ENCODE measurements at regions not wholly inside any gene's neighbourhood (a gene's known extent, or its start where the extent isn't known, plus 50 kb on each side); places are given as distances from the start of the nearest gene placed in this dataset.

DNA sequence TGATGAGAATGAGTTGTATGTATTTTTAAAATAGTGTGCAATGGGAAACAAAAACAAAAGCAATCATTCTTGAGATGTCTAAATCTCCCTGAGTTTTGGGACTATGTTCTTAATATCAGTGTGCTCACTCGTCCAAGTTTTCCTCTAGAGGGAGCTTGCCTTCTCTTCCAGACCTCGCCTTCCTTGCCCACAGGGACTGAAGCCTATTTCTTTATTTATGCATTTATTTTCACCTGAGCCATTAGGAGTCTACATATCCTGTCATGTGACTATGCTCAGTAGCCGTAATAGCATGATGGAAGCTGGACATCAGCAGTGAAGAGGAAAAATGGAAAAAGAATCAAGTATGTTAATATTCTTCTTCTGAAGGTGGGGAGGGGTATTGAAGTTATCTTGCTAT, 131.2 kb downstream of the SH3BGRL2 start:
- TF ChIP-seq, protein P1, sequence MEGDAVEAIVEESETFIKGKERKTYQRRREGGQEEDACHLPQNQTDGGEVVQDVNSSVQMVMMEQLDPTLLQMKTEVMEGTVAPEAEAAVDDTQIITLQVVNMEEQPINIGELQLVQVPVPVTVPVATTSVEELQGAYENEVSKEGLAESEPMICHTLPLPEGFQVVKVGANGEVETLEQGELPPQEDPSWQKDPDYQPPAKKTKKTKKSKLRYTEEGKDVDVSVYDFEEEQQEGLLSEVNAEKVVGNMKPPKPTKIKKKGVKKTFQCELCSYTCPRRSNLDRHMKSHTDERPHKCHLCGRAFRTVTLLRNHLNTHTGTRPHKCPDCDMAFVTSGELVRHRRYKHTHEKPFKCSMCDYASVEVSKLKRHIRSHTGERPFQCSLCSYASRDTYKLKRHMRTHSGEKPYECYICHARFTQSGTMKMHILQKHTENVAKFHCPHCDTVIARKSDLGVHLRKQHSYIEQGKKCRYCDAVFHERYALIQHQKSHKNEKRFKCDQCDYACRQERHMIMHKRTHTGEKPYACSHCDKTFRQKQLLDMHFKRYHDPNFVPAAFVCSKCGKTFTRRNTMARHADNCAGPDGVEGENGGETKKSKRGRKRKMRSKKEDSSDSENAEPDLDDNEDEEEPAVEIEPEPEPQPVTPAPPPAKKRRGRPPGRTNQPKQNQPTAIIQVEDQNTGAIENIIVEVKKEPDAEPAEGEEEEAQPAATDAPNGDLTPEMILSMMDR (IDR thresholded peaks at IDR 0.05; ENCODE audit: control insufficient read depth, extremely low read depth, insufficient read depth), result peak; percentile 51
- no peak overlapping the region for H3K4me3 ChIP-seq (ENCODE audit: low read depth, low read length)
- DNase-seq (ENCODE audit: low read depth), result no peak

DNA sequence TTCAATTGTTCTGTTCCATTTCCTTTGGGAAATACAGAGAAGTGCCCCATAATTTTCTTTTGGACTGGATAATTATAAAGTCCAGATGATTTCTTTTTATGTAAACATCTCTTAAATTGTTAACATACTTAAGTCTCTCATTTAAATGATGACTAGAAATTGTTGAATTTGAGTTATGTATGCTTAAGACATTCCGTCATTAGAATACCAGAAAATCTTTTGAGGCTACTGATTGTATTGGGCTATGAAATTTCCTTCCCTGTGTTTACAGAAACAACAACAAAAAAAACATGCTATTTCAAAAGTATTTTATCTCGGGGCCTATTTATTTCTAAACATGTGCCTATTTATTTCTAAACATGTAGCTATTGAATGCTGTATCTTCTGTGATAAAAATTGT, 125.4 kb downstream of the SH3BGRL2 start:
- TF ChIP-seq, protein P1 (IDR thresholded peaks at IDR 0.05; ENCODE audit: control insufficient read depth, extremely low read depth, insufficient read depth), result no peak
- no peak for DNase-seq (ENCODE audit: low read depth)

DNA sequence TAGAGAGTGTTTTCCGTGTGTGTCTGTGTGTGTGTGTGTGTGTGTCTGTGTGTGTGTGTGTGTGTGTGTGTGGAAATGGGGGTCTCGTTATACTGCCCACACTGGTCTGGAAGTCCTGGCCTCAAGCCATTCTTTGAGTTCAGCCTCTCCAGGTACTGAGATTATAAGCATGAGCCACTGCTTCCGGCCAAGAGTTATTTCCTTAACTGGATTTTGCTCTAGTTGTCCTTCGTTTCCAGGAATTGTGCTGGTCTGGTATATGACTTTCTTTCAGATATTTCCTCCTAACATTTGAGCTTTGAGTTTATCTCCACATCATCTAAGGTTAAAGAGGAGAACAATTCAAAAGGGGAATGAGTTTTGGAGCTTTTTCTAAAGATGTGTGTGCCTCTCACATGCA, 124.8 kb downstream of the SH3BGRL2 start:
- no peak overlapping the region for H3K4me3 ChIP-seq (ENCODE audit: low read depth, low read length)
- no peak for DNase-seq (ENCODE audit: low read depth)
- TF ChIP-seq, protein P1 (IDR thresholded peaks at IDR 0.05; ENCODE audit: control insufficient read depth, extremely low read depth, insufficient read depth), result no peak

More for the DNA sequence above, 125.4 kb downstream of the SH3BGRL2 start:
- no peak overlapping the region for H3K4me3 ChIP-seq (ENCODE audit: low read depth, low read length)
